ENCODE measurements at regions not wholly inside any gene's neighbourhood (a gene's known extent, or its start where the extent isn't known, plus 50 kb on each side); places are given as distances from the start of the nearest gene placed in this dataset.
"Not testable (repeated sequence)": the region's sequence is repeated elsewhere in the genome, so short reads cannot be mapped to it uniquely, and the experiment has no call there.

GRCh38 chr6:125591796-125592195 lies 157.6 kb upstream of the HEY2 start:
- not testable (repeated sequence) for DNase-seq (ENCODE audit: low spot score)

GRCh38 chr6:125593746-125594145 lies 155.7 kb upstream of the HEY2 start:
- DNase-seq (ENCODE audit: low spot score) = no peak

DNA sequence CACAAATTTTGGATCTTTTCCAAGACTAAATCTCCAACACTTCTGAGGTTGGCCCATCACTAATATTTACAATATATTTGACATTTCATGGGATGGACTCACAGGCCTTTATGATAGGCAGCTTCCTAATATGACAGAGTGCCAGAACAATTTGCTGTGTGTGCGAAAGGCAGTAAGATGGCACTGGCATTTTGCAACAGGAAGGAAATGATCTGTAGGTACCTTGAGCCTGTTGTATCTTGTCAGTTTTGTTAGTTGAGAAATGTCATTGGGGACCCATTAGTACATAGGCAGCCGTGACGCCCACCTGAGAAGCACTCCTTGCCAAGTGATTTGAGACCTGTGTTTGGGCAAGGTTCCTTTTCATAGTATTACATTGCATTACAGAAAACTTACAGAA lies 153.4 kb upstream of the HEY2 start:
- DNase-seq (ENCODE audit: low spot score) = no peak

DNA sequence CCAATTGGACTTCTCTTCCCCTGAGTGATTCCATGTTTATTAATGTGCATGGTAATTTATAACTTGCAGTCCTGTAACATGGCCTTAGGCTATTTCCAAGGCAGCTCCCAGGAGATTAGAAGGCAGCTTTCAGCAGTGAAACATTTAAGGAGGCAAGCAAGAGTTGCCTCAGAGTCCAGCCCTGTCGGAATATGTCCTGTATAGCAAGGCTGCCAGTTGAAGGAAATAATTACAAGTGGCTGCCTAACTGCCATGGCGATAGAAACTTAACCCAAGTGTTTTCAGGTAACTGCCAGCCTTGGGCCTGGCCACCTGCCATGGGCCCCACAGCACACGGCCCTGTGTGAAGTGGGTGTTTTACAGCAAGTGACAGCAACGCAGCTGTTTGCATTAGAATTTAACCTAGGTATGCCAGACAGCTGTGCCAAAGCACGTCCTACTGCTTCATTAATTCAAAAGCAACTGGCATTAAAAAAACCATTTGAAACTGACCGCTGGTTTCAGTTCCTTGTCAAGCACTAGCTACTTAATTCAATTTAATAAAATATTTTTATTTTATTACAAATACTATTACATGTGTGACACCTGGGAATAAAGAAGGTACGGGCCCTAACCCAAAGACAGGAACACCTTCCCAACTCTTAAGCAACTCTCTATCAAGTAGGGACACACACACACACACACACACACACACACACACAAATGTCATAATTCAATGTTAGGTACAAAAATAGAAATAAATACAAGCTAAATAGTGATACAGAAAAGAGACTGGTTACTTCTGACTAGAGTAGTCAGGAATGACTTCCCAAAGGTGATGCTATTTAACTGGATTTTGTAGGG lies 151.8 kb upstream of the HEY2 start:
- DNase-seq (ENCODE audit: low spot score) = no peak

GRCh38 chr6:125598422-125598821 lies 151.0 kb upstream of the HEY2 start:
- no peak for DNase-seq (ENCODE audit: low spot score)

GRCh38 chr6:125604257-125604656 lies 145.2 kb upstream of the HEY2 start:
- DNase-seq (ENCODE audit: low spot score) = no peak

DNA sequence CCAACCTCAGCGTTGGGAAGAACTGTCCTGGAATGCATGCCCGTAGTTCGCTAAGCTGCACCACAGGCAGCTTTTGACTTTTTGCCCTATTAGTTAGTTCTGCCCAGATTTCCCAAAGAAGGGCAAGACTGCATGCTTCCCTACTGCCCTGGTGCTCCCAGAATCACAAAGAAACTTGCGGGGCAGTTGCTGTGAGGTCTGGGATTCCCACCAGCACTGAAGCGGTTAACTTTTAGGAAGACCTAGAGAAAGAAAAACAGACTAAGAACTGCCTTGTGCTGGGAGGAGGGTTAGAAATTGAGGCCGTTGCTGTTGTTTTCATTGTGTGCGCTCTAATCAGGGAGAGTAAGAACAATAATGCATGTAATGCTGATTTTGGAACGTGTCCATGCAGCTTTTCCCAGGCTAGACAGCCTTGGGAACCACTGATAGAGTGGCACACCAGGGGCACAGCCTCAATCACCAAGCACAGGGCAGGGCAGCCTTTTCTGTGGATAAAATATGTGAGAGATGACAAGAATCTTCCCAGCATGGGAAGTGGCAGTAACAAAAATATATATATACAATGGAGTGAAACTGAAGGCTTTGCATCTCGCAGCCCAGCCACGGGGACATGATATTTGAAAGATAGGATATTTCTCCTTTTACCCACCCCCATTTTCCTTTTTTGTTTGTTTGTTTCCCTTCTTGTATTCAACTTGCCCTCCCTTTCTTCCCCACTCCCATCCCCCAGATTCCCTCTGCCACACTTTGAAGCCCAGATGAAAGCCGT lies 137.7 kb upstream of the HEY2 start:
- DNase-seq (ENCODE audit: low spot score) = no peak

- no peak for DNase-seq (ENCODE audit: low spot score)
Observed at GRCh38 chr6:125612345-125612846, 137.0 kb upstream of the HEY2 start.

DNA sequence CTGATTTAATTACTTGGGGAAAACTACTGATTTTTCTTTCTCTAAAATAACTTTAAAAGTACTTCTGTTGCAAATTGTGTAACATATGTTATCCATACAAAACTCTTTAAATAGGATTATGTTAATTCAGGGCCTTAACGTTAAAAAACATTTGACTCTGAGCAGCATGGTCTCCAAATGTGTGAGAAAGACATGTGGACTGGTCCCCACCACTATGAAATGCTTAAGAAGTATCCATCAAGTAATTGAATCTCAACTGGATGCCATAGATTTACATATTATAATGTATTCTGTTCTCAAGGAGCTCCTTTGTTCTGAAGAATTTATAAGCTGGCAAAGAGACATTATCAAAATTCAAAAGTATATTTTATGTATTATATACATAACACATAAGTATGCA lies 130.8 kb upstream of the HEY2 start:
- DNase-seq (ENCODE audit: low spot score) = no peak

DNA sequence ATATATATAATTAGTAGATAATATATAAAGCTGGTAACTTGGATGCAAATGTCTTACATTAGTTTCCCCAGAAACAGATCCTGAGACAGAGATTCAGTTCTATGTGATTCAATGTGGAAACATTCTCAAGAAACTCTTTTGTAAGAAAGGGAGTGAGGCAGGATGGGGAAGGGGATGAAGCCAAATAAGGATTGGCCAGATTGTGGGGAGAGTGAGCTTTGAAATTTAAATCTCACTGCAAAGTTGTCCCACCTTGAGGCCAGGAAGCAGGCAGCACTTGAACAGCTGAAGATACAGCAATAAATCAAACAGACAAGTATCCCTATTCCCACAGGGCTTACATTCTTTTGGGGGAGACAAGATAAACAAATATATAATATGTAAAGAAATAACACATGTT lies 126.3 kb upstream of the HEY2 start:
- DNase-seq (ENCODE audit: low spot score) = no peak

DNA sequence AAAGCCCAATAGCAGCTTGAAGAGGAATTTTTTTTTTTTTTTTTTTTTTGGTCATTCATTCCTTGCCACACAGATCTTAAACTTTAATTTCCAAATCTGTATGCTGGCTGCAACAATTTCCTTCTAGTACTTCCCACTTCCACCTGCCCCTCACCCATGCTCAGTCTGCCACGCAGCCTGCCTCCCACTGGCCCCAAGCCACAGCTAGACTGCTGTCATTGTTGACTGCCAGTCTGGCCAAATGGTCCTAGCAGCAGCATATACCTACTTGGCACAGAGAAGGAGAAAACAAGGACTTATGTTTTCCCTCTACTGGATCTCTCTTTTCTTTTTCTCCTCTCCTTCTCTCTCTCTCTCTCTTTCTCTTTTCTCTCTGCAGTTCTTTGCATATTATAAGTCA lies 118.3 kb upstream of the HEY2 start:
- peak; percentile 47 for DNase-seq (ENCODE audit: low spot score)

GRCh38 chr6:125636011-125636410 lies 113.4 kb upstream of the HEY2 start:
- not testable (repeated sequence) for DNase-seq (ENCODE audit: low spot score)

GRCh38 chr6:125636671-125637070 lies 112.8 kb upstream of the HEY2 start:
- no peak for DNase-seq (ENCODE audit: low spot score)

DNA sequence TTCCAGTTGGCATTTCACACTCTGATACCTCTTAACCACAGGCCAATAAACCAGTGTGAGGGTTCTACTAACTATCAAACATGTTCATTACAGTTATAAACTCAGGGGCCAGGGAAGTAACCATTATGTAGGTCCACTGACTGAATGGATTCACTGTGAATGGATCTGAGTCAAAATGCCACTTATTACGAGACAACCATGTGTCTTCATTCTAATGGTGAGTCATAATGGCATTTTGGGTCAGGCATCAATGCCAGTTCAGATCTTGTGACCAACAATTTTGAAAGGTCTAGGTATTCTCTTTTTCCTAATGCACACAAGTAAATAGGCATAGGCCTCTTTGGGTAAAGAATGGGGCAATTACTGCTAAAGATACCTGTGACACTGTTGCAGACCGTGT lies 112.2 kb upstream of the HEY2 start:
- no peak for DNase-seq (ENCODE audit: low spot score)

DNA sequence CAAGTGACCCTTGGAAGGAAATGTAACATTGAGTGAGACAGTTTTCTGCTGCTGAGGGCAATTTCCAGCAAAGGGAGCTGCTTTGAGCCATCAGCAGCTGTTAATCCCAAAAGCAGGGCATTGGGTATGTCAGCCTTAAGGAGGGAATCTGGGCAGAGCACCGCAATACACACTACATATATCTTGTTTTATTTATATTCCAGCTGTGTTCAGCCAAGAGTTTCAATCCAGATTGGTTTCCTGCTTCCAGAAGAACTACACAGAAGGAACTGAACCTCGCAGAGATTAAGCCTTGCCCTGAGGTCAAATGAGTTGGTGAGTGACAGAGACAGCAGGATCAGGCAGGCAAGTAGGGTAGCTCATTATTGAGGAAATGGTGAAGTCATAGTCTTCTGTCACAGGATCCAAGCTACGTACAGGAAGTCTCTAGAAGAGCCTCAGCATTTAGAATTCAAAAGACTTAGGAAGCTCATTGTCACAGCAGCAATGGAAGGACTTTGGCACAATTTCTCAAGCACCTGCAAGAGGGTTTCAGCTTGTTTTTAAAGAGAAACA lies 109.9 kb upstream of the HEY2 start:
- no peak for DNase-seq (ENCODE audit: low spot score)

DNA sequence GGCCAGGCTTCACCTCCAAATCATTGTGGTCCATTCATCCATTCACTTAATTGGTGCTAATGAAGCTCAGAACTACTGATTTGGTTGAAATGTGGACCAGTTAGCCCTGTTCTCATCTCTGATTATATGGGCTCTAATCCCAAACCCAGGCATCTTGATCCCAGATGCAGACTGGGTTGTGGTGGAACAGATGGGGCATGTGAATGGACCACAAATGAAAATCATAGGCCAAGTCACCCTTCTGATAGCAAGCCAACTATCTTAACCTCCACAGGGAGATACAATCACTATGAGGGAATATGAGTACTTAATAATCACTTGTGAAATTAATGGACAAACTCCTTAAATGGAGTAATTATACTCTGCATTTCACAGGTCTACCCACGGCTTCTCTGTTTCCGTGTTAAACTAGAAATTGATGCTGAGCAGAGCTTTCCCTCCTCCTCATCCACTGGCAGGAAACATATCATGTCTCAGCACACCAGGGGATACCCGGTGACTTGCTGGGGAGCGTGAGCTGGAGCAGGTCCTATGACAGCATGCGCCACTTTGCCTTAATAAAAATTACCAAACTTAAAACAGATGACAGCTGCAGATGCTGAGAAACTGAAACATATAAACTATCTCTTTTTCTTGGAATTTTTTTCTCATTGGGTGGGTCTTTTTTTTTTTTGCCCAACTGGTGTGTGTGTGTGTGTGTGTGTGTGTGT lies 108.8 kb upstream of the HEY2 start:
- DNase-seq (ENCODE audit: low spot score) = no peak

DNA sequence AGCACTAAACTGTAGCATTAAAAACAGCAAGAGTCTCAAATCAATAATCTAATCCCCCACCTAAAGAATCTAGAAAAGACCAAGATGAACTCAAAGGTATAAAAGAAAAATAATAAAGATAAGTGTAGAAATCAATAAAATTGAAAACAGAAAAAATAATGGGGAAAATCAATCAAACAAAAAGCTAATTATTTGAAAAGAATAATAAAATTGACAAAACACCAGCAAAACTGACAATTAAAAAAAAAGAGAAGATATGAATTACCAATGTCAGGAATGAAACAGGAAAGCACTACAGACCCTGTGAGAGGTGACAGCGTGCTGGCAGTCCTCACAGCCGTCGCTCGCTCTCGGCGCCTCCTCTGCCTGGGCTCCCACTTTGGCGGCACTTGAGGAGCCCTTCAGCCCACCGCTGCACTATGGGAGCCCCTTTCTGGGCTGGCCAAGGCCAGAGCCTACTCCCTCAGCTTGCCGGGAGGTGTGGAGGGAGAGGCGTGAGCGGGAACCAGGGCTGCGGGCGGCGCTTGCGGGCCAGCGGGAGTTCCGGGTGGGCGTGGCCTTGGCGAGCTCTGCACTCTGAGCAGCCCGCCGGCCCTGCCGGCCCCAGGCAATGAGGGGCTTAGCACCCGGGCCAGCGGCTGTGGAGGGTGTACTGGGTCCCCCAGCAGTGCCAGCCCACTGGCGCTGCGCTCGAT lies 105.3 kb upstream of the HEY2 start:
- DNase-seq (ENCODE audit: low spot score) = not testable (repeated sequence)

DNA sequence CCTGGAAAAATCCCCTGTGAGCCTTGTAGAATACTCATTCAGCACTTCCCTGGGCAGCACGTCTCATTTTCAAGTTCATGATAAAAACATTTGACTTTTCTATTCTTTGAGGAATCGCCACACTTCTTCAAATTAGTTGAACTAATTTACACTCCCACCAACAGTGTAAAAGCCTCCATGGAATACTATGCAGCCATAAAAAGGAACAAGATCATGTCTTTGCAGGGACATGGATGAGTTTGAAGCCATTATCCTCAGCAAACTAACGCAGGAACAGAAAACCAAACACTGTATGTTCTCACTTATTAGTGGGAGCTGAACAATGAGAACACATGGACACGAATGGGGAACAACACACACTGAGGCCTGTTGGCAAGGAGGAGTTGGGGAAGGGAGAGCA lies 102.0 kb upstream of the HEY2 start:
- DNase-seq (ENCODE audit: low spot score) = no peak

- not testable (repeated sequence) for DNase-seq (ENCODE audit: low spot score)
Observed at GRCh38 chr6:125653752-125654151, 95.7 kb upstream of the HEY2 start.

DNA sequence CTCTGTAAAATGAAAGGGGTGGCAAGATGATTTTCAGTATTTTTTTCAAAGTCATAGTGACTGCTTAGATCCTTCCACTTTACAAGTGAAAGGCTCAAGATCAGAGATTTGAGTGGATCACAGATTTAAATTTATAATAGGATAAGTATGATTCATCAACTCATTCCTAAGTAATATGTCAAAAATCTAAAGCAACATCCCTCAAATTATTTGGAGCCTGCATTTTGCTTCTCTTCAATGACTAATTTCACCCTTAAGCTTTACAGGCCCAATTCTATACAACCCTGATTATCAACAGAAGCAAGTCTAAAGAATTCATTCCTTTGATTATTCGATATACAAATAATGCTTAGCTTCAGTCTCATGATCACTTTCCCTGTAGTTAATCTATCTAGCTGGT lies 93.9 kb upstream of the HEY2 start:
- no peak for DNase-seq (ENCODE audit: low spot score)

- no peak for DNase-seq (ENCODE audit: low spot score)
Observed at GRCh38 chr6:125656287-125656870, 93.1 kb upstream of the HEY2 start.
